ENCODE measurements at regions not wholly inside any gene's neighbourhood (a gene's known extent, or its start where the extent isn't known, plus 50 kb on each side); places are given as distances from the start of the nearest gene placed in this dataset.
"Not testable (repeated sequence)": the region's sequence is repeated elsewhere in the genome, so short reads cannot be mapped to it uniquely, and the experiment has no call there.

DNA sequence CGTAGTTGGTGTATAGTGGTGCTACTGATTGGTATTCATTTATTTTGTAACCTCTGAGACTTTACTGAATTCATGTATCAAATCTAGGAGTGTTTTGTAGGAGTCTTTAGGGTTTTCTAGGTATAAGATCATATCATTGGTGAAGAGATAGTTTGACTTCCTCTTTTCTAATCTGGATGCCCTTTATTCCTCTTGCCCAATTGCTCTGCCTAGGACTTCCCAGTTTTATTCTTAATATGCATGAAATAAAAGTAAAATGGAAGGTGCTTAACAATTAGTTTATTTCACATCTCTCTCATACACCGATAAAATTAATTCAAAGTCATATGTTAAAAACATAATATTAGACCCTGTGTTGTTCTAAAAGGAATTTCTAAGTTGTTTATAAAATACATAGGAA lies 95.2 kb downstream of the CCDC74A start:
- TF ChIP-seq CTCF, POLR2A (IDR thresholded peaks at IDR 0.05): not testable (repeated sequence)

All from testis (tissue), 2 donors.